Astrocyte of the spinal cord (primary cell): ENCODE measurements at regions not wholly inside any gene's neighbourhood (a gene's known extent, or its start where the extent isn't known, plus 50 kb on each side); places are given as distances from the start of the nearest gene placed in this dataset.

Experiments used
- DNase-seq: peaks from one replicate; pipeline ENCODE4 v3.0.0; 2011; ENCODE audit warnings: low read depth, low spot score
- H3K4me3 ChIP-seq: 2 replicates; pipeline ENCODE4 v1.5.1; 2011; ENCODE audit warnings: low read depth, mild to moderate bottlenecking, low read length, moderate library complexity
- CTCF ChIP-seq: IDR thresholded peaks from 2 replicates; pipeline ENCODE4 v1.5.1; 2012; ENCODE audit warnings: low read depth, mild to moderate bottlenecking, low read length, inconsistent platforms
- in situ Hi-C: cut with HindIII; loops from 2 replicates; pipeline ENCODE4 v1.10.0; 2017; ENCODE audit warnings: low sequenced_read_pairs

GRCh38 chr2:160909781-160910242 lies 250.4 kb upstream of the TANK start:
- peak; percentile 16 for DNase-seq
- H3K4me3 ChIP-seq: no peak overlapping the region
- no peak for TF ChIP-seq CTCF
- in situ Hi-C loops: no loop called here

GRCh38 chr2:160910681-160911080 lies 249.5 kb upstream of the TANK start:
- no peak for TF ChIP-seq CTCF
- in situ Hi-C loops: no loop called here
- H3K4me3 ChIP-seq: no peak overlapping the region
- peak; percentile 89 for DNase-seq

- peak; percentile 20 for DNase-seq
- in situ Hi-C loops: no loop called here
- no peak overlapping the region for H3K4me3 ChIP-seq
- no peak for TF ChIP-seq CTCF
Observed at GRCh38 chr2:160911258-160911657, 249.0 kb upstream of the TANK start.

GRCh38 chr2:160912276-160912675 lies 248.0 kb upstream of the TANK start:
- in situ Hi-C loops: no loop called here
- no peak overlapping the region for H3K4me3 ChIP-seq
- DNase-seq: no peak
- TF ChIP-seq CTCF: no peak

- in situ Hi-C loops: no loop called here
- no peak for DNase-seq
- TF ChIP-seq CTCF: no peak
- H3K4me3 ChIP-seq: no peak overlapping the region
Observed at GRCh38 chr2:160913323-160913722, 246.9 kb upstream of the TANK start.

- in situ Hi-C loops: no loop called here
- TF ChIP-seq CTCF: no peak
- no peak overlapping the region for H3K4me3 ChIP-seq
- no peak for DNase-seq
Observed at GRCh38 chr2:160914217-160914616, 246.0 kb upstream of the TANK start.

- peak; percentile 15 for DNase-seq
- in situ Hi-C loops: no loop called here
- no peak overlapping the region for H3K4me3 ChIP-seq
- no peak for TF ChIP-seq CTCF
Observed at GRCh38 chr2:160916300-160916699, 243.9 kb upstream of the TANK start.
